DMS114 treated with DMSO at 0.1 percent for 48 hours (cell line): ENCODE measurements at regions not wholly inside any gene's neighbourhood (a gene's known extent, or its start where the extent isn't known, plus 50 kb on each side); places are given as distances from the start of the nearest gene placed in this dataset.

ENCODE experiments used
- DNase-seq: peaks from one replicate; lab custom pipeline; 2025; ENCODE audit not compliant: unreplicated experiment; lab: John Stamatoyannopoulos, UW

GRCh38 chrX:45894864-45895645 lies 650.2 kb downstream of the ZNF674 start:
- no peak for DNase-seq

DNA sequence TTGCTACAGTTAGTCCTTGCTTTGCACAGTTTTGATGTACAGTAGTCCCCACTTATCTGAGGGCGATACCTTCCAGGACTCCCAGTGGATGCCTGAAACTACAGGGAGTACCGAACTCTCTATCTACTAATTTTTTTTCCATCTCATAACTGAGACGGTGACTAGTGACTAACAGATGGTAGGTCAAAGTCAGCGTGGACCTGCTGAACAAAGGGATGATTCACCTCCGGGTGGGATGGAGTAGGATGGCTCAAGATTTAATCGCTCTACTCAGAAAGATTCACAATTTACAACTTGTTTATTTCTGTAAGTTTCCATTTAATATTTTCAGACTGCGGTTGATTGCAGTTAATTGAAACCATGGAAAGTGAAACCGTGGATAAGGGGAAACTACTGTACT lies 655.8 kb downstream of the ZNF674 start:
- DNase-seq: no peak

DNA sequence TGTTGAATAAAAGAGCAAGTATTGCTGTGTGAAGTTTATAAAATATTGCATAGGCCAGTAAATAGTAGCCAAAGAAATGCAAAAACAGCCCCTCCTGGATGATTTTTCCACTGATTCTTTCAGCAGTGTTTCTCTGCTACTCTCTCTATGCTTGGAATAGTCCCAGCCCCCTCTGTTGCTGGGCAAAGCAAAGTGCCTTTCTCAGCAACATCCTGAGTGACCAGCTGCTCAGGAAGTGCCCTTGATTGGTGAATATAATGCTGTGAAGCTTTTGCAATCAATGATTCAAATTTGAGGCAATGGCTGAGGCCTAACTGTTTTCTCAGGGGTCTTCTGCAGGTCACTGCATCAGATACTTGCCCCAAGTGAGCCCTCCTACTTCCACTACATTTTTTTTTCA lies 656.7 kb downstream of the ZNF674 start:
- DNase-seq: no peak

DNA sequence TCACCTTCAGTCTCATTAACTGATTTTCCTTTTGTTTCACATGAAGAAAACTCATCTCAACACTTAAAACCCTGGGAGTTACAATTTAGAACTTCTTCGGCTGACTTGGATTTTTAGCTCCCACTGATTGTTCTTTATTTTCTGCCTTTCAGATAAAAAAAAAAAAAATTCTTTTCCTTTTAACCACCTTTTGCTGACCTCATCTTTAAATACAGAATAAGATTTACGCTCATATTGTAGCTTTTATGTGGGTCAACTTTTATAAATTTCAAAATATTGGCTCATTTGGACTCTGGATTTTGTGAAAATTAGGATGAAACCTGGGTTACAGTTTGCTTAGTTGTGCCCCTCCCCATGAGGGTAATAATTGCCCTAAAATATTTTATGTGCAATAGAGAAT lies 659.3 kb downstream of the ZNF674 start:
- no peak for DNase-seq

GRCh38 chrX:45879512-45879911 lies 665.7 kb downstream of the ZNF674 start:
- DNase-seq: no peak

DNA sequence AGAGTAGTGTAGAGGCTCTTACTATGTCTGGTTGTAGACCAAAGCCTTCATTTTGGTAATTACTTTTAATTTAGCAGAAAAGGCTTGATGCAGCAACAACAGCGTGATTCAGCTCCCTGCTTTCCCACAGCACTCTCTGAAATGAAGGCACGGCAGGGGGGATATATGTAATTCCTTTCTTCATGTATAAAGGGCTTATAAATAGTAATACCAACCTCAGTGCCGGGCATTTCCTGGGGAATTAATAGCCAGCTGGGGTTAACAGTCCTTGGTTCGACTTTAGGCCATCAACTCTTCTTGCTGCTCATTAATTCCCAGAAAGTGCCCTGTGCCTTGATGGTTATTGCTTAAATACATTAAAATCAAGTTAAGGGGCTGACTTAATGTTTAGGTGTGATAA lies 669.0 kb downstream of the ZNF674 start:
- no peak for DNase-seq

DNA sequence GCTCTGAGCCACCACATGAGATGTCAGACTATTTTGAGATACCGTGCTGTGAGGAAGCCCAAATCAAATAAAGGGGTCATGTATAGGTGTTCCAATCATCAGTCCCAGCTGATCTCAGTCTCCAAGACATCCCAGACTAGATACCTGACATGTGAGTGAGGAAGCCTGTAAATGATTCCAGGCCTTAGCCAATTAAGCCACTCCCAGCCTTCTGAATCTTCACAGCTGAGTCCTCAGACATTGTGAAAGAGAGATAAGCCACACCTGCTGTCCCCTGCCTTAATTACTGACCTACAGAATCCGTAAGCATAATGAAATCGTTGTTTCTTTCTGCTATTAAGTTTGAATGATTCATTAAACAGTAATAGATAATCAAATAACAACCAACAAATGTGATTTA lies 671.4 kb downstream of the ZNF674 start:
- no peak for DNase-seq

DNA sequence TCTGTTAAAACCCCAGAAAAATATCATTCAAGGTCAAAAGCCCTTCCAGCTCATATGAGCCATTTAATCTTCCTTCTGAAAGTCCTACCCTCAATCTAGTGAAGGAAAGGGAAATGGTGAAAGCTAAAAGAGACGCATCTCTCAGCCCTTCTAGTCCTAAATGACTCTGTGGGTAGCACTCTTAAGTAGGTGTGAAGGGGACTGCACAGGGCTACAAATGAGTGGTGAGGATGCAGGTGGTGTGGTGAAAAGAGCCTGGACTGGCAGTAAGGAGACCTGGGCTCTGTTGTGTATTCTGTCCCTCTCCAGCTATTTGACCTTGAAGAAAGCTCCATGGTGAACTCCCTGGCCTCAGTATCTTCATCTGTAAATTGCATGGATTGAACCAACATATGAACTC lies 671.8 kb upstream of the DIPK2B start:
- DNase-seq: no peak

DNA sequence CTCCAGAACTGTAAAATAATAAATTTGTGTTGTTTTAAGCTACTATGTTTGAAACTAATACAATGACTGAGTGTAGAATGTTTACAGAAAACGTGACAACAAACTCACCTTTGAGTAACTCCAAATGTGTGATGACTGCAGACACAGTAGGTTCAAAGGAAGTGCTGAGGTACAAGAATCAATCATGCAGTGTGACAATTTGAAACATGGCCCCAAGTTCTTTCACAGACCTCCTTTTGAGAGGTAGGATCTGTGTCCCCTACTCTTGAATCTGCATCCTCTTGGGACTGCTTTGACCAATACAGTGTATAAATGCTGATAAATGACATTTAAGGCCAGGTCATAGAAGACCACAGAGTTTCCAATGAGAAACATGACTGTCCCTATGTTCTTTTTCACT lies 667.7 kb upstream of the DIPK2B start:
- no peak for DNase-seq

- no peak for DNase-seq
Observed at GRCh38 chrX:45862801-45863200, 662.1 kb upstream of the DIPK2B start.

DNA sequence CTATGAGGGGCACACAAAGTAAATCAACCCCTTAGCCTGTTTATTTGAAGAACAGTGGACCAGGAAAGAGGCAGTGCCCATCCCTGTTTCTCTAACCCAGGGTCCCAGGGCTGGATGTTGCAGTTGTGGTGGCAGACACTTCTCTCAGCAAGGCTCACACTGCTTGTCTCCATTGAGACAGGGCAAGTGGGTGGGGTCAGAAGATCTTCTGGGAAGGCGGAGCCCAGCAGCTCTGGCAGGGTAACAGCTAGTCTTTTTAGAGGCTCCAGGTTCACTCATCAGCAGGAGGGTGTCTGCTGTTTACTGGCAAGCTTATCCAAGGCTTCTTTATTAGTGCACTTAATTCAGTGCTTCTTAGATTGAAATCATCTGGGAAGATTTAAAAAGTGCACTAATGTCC lies 659.8 kb upstream of the DIPK2B start:
- DNase-seq: no peak

DNA sequence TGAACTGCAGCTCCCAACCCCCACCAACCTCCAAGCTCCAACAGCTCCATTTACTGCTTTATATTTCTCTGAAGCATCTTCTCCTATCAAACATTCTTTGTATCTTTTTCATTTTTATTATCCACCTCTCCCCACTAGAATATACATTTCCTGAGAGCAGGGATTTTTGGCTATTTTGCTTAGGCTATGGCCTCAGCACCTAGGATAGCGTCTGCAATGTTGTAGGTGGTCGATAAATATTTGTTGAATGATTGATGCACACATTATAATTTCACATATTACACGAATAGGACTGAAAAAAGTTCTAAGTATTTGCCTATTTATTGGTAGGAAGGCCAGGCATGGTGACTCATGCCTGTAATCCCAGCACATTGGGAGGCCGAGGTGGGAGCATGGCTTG lies 658.7 kb upstream of the DIPK2B start:
- DNase-seq: no peak

GRCh38 chrX:45852884-45853283 lies 652.2 kb upstream of the DIPK2B start:
- no peak for DNase-seq

GRCh38 chrX:45851434-45851991 lies 650.8 kb upstream of the DIPK2B start:
- peak; percentile 8 for DNase-seq

- DNase-seq: no peak
Observed at GRCh38 chrX:45850775-45851433, 650.2 kb upstream of the DIPK2B start.

- DNase-seq: no peak
Observed at GRCh38 chrX:45850197-45850774, 649.6 kb upstream of the DIPK2B start.

DNA sequence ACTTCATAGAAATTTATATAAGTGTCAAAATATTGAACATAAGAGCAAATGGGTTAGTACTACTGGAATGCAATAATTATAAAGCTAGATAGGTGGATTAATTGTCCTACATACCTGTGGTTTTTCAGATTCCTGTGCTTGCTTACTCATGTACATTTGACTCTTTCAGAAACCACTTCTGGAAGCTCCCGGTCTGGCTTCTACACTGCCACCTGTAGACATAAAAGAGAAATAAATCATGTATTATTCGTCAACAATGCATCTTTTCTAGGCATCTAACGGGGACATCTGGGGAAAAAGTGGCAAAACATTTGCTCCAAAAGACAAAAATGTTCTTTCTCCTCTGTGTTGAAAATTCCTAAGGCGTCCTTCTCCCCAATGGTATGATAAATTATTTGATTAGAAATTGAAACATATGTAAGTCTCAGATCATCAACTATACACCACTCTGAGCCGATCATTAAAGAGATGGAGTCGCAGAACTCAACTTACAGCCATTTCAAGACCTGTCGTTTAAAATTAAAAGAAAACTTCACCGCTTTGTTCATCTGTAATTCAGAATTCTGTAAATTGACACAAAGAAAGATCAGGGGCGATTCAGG lies 648.7 kb upstream of the DIPK2B start:
- DNase-seq: peak; percentile 26

- no peak for DNase-seq
Observed at GRCh38 chrX:45847961-45848360, 647.3 kb upstream of the DIPK2B start.

DNA sequence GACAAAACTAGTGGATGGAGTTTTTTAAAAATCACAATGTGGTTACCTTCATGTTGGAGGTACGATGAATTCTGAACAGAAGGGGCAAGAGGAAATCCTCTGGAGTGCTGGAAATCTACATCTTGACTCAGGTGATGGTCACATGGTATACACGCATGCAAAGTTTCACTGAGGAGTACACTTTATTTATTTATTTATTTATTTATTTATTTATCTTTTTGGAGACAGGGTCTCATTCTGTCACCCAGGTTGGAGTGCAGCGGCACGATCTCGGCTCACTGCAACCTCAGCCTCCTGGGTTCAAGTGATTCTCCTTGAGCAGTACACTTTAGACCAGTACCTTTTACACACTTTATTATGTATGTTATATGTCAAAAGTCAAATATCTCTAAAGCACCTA lies 645.7 kb upstream of the DIPK2B start:
- no peak for DNase-seq

GRCh38 chrX:45845142-45845541 lies 644.5 kb upstream of the DIPK2B start:
- no peak for DNase-seq

GRCh38 chrX:45843518-45843917 lies 642.8 kb upstream of the DIPK2B start:
- DNase-seq: no peak

GRCh38 chrX:45842926-45843315 lies 642.2 kb upstream of the DIPK2B start:
- DNase-seq: no peak
